GM06990 (cell line): ENCODE measurements at regions not wholly inside any gene's neighbourhood (a gene's known extent, or its start where the extent isn't known, plus 50 kb on each side); places are given as distances from the start of the nearest gene placed in this dataset.

Experiments used
- DNase-seq: peaks from one replicate; pipeline ENCODE4 v3.0.0-alpha.2; 2011; ENCODE audit not compliant: insufficient read length; ENCODE audit errors: extremely low read depth
- H3K27me3 ChIP-seq: replicated peaks from 2 replicates; pipeline ENCODE4 v1.6.0; 2011; ENCODE audit warnings: low read length; ENCODE audit not compliant: control insufficient read depth, insufficient read depth
- H3K36me3 ChIP-seq: 2 replicates; pipeline ENCODE4 v1.5.1; 2011; ENCODE audit warnings: low read length; ENCODE audit not compliant: control insufficient read depth, insufficient read depth
- H3K4me3 ChIP-seq: replicated peaks from 2 replicates; pipeline ENCODE4 v1.5.1; 2011; ENCODE audit warnings: low read depth, mild to moderate bottlenecking, control low read depth, low read length
- CTCF ChIP-seq: IDR thresholded peaks from 2 replicates; pipeline ENCODE4 v1.5.1; 2011; ENCODE audit warnings: low read length, control low read depth, mild to moderate bottlenecking, inconsistent platforms; ENCODE audit not compliant: insufficient read depth, poor library complexity, severe bottlenecking

GRCh38 chr2:9149726-9150567 lies 56.7 kb upstream of the ASAP2 start:
- no peak for DNase-seq
- no peaks in the 10 kb centered on the region for H3K27me3 ChIP-seq
- TF ChIP-seq CTCF, result no peak
- H3K36me3 ChIP-seq, result no peaks in the 10 kb centered on the region
- no peak overlapping the region for H3K4me3 ChIP-seq

GRCh38 chr2:9149388-9149660 lies 57.3 kb upstream of the ASAP2 start:
- H3K36me3 ChIP-seq, result no peaks in the 10 kb centered on the region
- DNase-seq, result no peak
- TF ChIP-seq CTCF, result no peak
- no peaks in the 10 kb centered on the region for H3K27me3 ChIP-seq
- H3K4me3 ChIP-seq, result no peak overlapping the region

GRCh38 chr2:9146646-9147045 lies 60.0 kb upstream of the ASAP2 start:
- DNase-seq, result no peak
- no peaks in the 10 kb centered on the region for H3K27me3 ChIP-seq
- H3K4me3 ChIP-seq, result no peak overlapping the region
- TF ChIP-seq CTCF, result no peak
- H3K36me3 ChIP-seq, result no peaks in the 10 kb centered on the region

- Histone ChIP-seq H3K36me3 (no peaks in the 10 kb centered on the region), H3K27me3 (no peaks in the 10 kb centered on the region), H3K4me3 (no peak overlapping the region)
- no peak for DNase-seq
- TF ChIP-seq CTCF, result no peak
Measured at GRCh38 chr2:9145752-9146430, 60.7 kb upstream of the ASAP2 start.

- no peaks in the 10 kb centered on the region for H3K27me3 ChIP-seq
- no peaks in the 10 kb centered on the region for H3K36me3 ChIP-seq
- DNase-seq, result no peak
- no peak for TF ChIP-seq CTCF
- no peak overlapping the region for H3K4me3 ChIP-seq
Measured at GRCh38 chr2:9145109-9145751, 61.4 kb upstream of the ASAP2 start.
